Stimulated activated naive CD8-positive, alpha-beta T cell treated with anti-CD3 and anti-CD28 coated beads, Interleukin-15, amount 100 ng/mL, for 72 hours (primary cell): ENCODE measurements at regions not wholly inside any gene's neighbourhood (a gene's known extent, or its start where the extent isn't known, plus 50 kb on each side); places are given as distances from the start of the nearest gene placed in this dataset.

ENCODE experiments used
- ATAC-seq: fragments of 150-1000 bp; cut with Tn5 transposase; 2 replicates; pipeline ENCODE4 v1.10.0; 2021; ENCODE audit warnings: mild to moderate bottlenecking, moderate library complexity
- DNase-seq, 2 donors: peaks; one replicate each; pipeline ENCODE4 v3.0.0; 2021 to 2022
- H3K27ac Mint-ChIP-seq, 2 donors: one replicate each; pipeline ENCODE4 v1.8.0; 2022; ENCODE audit warnings: mild to moderate bottlenecking in 2 of 2, mixed read lengths in 2 of 2, moderate library complexity in 2 of 2
- H3K27me3 Mint-ChIP-seq: one replicate; pipeline ENCODE4 v1.8.0; 2022; ENCODE audit warnings: mixed read lengths
- H3K4me1 Mint-ChIP-seq: one replicate; pipeline ENCODE4 v1.8.0; 2022; ENCODE audit warnings: mild to moderate bottlenecking, mixed read lengths
- H3K4me3 Mint-ChIP-seq, 2 donors: one replicate each; pipeline ENCODE4 v1.8.0; 2022; ENCODE audit warnings: mild to moderate bottlenecking in 2 of 2, mixed read lengths in 2 of 2, moderate library complexity in 1 of 2
- H3K9me3 Mint-ChIP-seq, 2 donors: one replicate each; pipeline ENCODE4 v1.8.0; 2022; ENCODE audit warnings: mixed read lengths in 2 of 2

GRCh38 chr12:28966046-28966780 lies 182.9 kb upstream of the FAR2 start:
- no peaks in the 10 kb centered on the region for H3K4me1 Mint-ChIP-seq
- no peak for DNase-seq
- no peak overlapping the region for H3K4me3 Mint-ChIP-seq
- no peak overlapping the region for H3K27ac Mint-ChIP-seq
- ATAC-seq: no peak
- H3K27me3 Mint-ChIP-seq: peaks cover 15% of the 10 kb centered on the region
- H3K9me3 Mint-ChIP-seq: no peaks in the 10 kb centered on the region

- no peak for DNase-seq
- no peak for ATAC-seq
- Mint-ChIP-seq H3K27me3 (peaks cover 6% of the 10 kb centered on the region), H3K27ac (no peak overlapping the region), H3K9me3 (no peaks in the 10 kb centered on the region), H3K4me3 (no peak overlapping the region), H3K4me1 (no peaks in the 10 kb centered on the region)
These were observed 181.7 kb upstream of the FAR2 start for GRCh38 chr12:28967426-28967825.

GRCh38 chr12:28973491-28973890 lies 175.6 kb upstream of the FAR2 start:
- Mint-ChIP-seq H3K27me3 (peaks cover under 1% of the 10 kb centered on the region), H3K27ac (no peak overlapping the region), H3K4me1 (no peaks in the 10 kb centered on the region), H3K9me3 (no peaks in the 10 kb centered on the region), H3K4me3 (no peak overlapping the region)
- ATAC-seq (no peak), DNase-seq (no peak)

- Mint-ChIP-seq H3K9me3 (no peaks in the 10 kb centered on the region), H3K27me3 (peaks cover 7% of the 10 kb centered on the region), H3K4me1 (no peaks in the 10 kb centered on the region), H3K27ac (peak overlapping the region in 1 of 2 donors; percentile 69), H3K4me3 (no peak overlapping the region)
- no peak for DNase-seq
- no peak for ATAC-seq
These were observed 174.9 kb upstream of the FAR2 start for GRCh38 chr12:28974166-28974565.

GRCh38 chr12:28974883-28975282 lies 174.2 kb upstream of the FAR2 start:
- Mint-ChIP-seq H3K27ac (no peak overlapping the region), H3K4me3 (no peak overlapping the region), H3K4me1 (no peaks in the 10 kb centered on the region), H3K27me3 (peaks cover 7% of the 10 kb centered on the region), H3K9me3 (no peaks in the 10 kb centered on the region)
- no peak for DNase-seq
- ATAC-seq: no peak

- no peak overlapping the region for H3K27ac Mint-ChIP-seq
- no peak for DNase-seq
- no peaks in the 10 kb centered on the region for H3K9me3 Mint-ChIP-seq
- no peak for ATAC-seq
- H3K27me3 Mint-ChIP-seq: peaks cover 7% of the 10 kb centered on the region
- no peaks in the 10 kb centered on the region for H3K4me1 Mint-ChIP-seq
- no peak overlapping the region for H3K4me3 Mint-ChIP-seq
These were observed 173.3 kb upstream of the FAR2 start for GRCh38 chr12:28975564-28976340.

- peaks cover 34% of the 10 kb centered on the region for H3K27me3 Mint-ChIP-seq
- no peak for DNase-seq
- no peaks in the 10 kb centered on the region for H3K4me1 Mint-ChIP-seq
- H3K27ac Mint-ChIP-seq: no peak overlapping the region
- ATAC-seq: no peak
- no peaks in the 10 kb centered on the region for H3K9me3 Mint-ChIP-seq
- no peak overlapping the region for H3K4me3 Mint-ChIP-seq
These were observed 168.6 kb upstream of the FAR2 start for GRCh38 chr12:28980436-28980835.

- Mint-ChIP-seq H3K9me3 (no peaks in the 10 kb centered on the region), H3K27ac (no peak overlapping the region), H3K27me3 (peaks cover 28% of the 10 kb centered on the region), H3K4me1 (no peaks in the 10 kb centered on the region), H3K4me3 (no peak overlapping the region)
- ATAC-seq: no peak
- DNase-seq: no peak
These were observed 161.3 kb upstream of the FAR2 start for GRCh38 chr12:28987538-28988324.

GRCh38 chr12:28988325-28988704 lies 160.8 kb upstream of the FAR2 start:
- DNase-seq (no peak), ATAC-seq (no peak)
- Mint-ChIP-seq H3K27ac (no peak overlapping the region), H3K9me3 (no peaks in the 10 kb centered on the region), H3K4me3 (no peak overlapping the region), H3K4me1 (no peaks in the 10 kb centered on the region), H3K27me3 (peaks cover 25% of the 10 kb centered on the region)

- Mint-ChIP-seq H3K4me3 (no peak overlapping the region), H3K4me1 (no peaks in the 10 kb centered on the region), H3K27ac (no peak overlapping the region), H3K27me3 (peaks cover 7% of the 10 kb centered on the region), H3K9me3 (no peaks in the 10 kb centered on the region)
- no peak for DNase-seq
- no peak for ATAC-seq
These were observed 157.5 kb upstream of the FAR2 start for GRCh38 chr12:28991626-28992025.

- peaks cover 7% of the 10 kb centered on the region for H3K27me3 Mint-ChIP-seq
These were observed 155.4 kb upstream of the FAR2 start for GRCh38 chr12:28993720-28994119.

GRCh38 chr12:28994179-28994715 lies 154.8 kb upstream of the FAR2 start:
- ATAC-seq: no peak
- no peak for DNase-seq
- Mint-ChIP-seq H3K4me1 (peaks cover 6% of the 10 kb centered on the region), H3K4me3 (no peak overlapping the region), H3K27me3 (peaks cover 5% of the 10 kb centered on the region), H3K9me3 (no peaks in the 10 kb centered on the region), H3K27ac (no peak overlapping the region)

More at GRCh38 chr12:28993720-28994119, 155.4 kb upstream of the FAR2 start:
- DNase-seq (no peak), ATAC-seq (no peak)
- Mint-ChIP-seq H3K27ac (no peak overlapping the region), H3K4me1 (peaks cover 5% of the 10 kb centered on the region), H3K4me3 (no peak overlapping the region), H3K9me3 (no peaks in the 10 kb centered on the region)

- H3K27me3 Mint-ChIP-seq: peaks cover 8% of the 10 kb centered on the region
- no peak overlapping the region for H3K27ac Mint-ChIP-seq
- no peaks in the 10 kb centered on the region for H3K9me3 Mint-ChIP-seq
- ATAC-seq: no peak
- no peak for DNase-seq
- H3K4me3 Mint-ChIP-seq: no peak overlapping the region
- H3K4me1 Mint-ChIP-seq: peaks cover 6% of the 10 kb centered on the region
These were observed 152.4 kb upstream of the FAR2 start for GRCh38 chr12:28996688-28997087.

- Mint-ChIP-seq H3K27me3 (peaks cover 8% of the 10 kb centered on the region), H3K4me1 (peaks cover 6% of the 10 kb centered on the region), H3K4me3 (no peak overlapping the region), H3K27ac (no peak overlapping the region), H3K9me3 (no peaks in the 10 kb centered on the region)
- ATAC-seq (peak; percentile 18), DNase-seq (no peak)
These were observed 150.4 kb upstream of the FAR2 start for GRCh38 chr12:28998662-28999120.

- Mint-ChIP-seq H3K4me1 (no peaks in the 10 kb centered on the region), H3K27ac (no peak overlapping the region), H3K9me3 (no peaks in the 10 kb centered on the region), H3K4me3 (no peak overlapping the region), H3K27me3 (peaks cover 9% of the 10 kb centered on the region)
- ATAC-seq: no peak
- no peak for DNase-seq
These were observed 144.8 kb upstream of the FAR2 start for GRCh38 chr12:29004066-29004935.
